GM23338 (cell line): ENCODE measurements at regions not wholly inside any gene's neighbourhood (a gene's known extent, or its start where the extent isn't known, plus 50 kb on each side); places are given as distances from the start of the nearest gene placed in this dataset.

Experiments
- ATAC-seq: fragments of 200-7000 bp; cut with Tn5 transposase; 3 replicates; pipeline ENCODE4 v1.9.1; 2020
- DNase-seq: peaks from one replicate; pipeline ENCODE4 v3.0.0-alpha.2; 2015; ENCODE audit warnings: low spot score
- H2AFZ ChIP-seq: fragments of 200-600 bp; sonication (generic); 2 replicates; pipeline ENCODE4 v1.8.0; 2016; ENCODE audit warnings: antibody characterized with exemption, mild to moderate bottlenecking, moderate library complexity
- H3F3A ChIP-seq: fragments of 200-600 bp; sonication (generic); replicated peaks from 2 replicates; pipeline ENCODE4 v1.8.0; 2017; ENCODE audit warnings: antibody characterized with exemption, mixed run types, low read depth
- H3K27ac ChIP-seq: fragments of 200-600 bp; sonication (generic); 2 replicates; pipeline ENCODE4 v1.6.1; 2016; ENCODE audit warnings: low read depth
- H3K27me3 ChIP-seq: fragments of 200-600 bp; sonication (generic); 2 replicates; pipeline ENCODE4 v1.8.0; 2016; ENCODE audit warnings: mild to moderate bottlenecking, mixed run types, moderate library complexity; ENCODE audit not compliant: insufficient read depth
- H3K36me3 ChIP-seq: fragments of 200-600 bp; sonication (generic); 2 replicates; pipeline ENCODE4 v1.8.0; 2016; ENCODE audit warnings: mild to moderate bottlenecking; ENCODE audit not compliant: insufficient read depth
- H3K4me1 ChIP-seq: fragments of 200-600 bp; sonication (generic); 2 replicates; pipeline ENCODE4 v1.8.0; 2016; ENCODE audit warnings: mild to moderate bottlenecking, moderate library complexity; ENCODE audit not compliant: insufficient read depth
- H3K4me2 ChIP-seq: fragments of 200-600 bp; sonication (generic); 2 replicates; pipeline ENCODE4 v1.7.1; 2017; ENCODE audit warnings: mixed run types
- H3K4me3 ChIP-seq: fragments of 200-600 bp; sonication (generic); 2 replicates; pipeline ENCODE4 v1.6.1; 2016; ENCODE audit warnings: mixed run types
- H3K79me2 ChIP-seq: fragments of 200-600 bp; sonication (generic); replicated peaks from 2 replicates; pipeline ENCODE4 v1.8.0; 2017; ENCODE audit warnings: mild to moderate bottlenecking; ENCODE audit not compliant: insufficient read depth
- H3K9me2 ChIP-seq: fragments of 200-600 bp; sonication (generic); 2 replicates; pipeline ENCODE4 v1.8.0; 2017; ENCODE audit not compliant: insufficient read depth
- H4K20me1 ChIP-seq: fragments of 200-600 bp; sonication (generic); replicated peaks from 2 replicates; pipeline ENCODE4 v1.8.0; 2017; ENCODE audit warnings: mild to moderate bottlenecking; ENCODE audit not compliant: insufficient read depth
- H3K27ac Mint-ChIP-seq: 2 replicates; pipeline ENCODE4 v1.8.0; 2020; ENCODE audit warnings: inconsistent platforms, mild to moderate bottlenecking, moderate library complexity, mixed read lengths
- H3K27me3 Mint-ChIP-seq: 3 replicates; pipeline ENCODE4 v1.8.0; 2022; ENCODE audit warnings: low read depth, mild to moderate bottlenecking, moderate library complexity, mixed read lengths, inconsistent platforms; ENCODE audit not compliant: insufficient read depth, poor library complexity
- H3K36me3 Mint-ChIP-seq: 3 replicates; pipeline ENCODE4 v1.8.0; 2021; ENCODE audit warnings: low read depth, mild to moderate bottlenecking, inconsistent platforms, moderate library complexity, mixed read lengths
- H3K4me1 Mint-ChIP-seq: 3 replicates; pipeline ENCODE4 v1.8.0; 2020; ENCODE audit warnings: mild to moderate bottlenecking, inconsistent platforms, mixed read lengths
- H3K4me3 Mint-ChIP-seq: 3 replicates; pipeline ENCODE4 v1.8.0; 2021; ENCODE audit warnings: moderate library complexity, mild to moderate bottlenecking, inconsistent platforms, mixed read lengths
- H3K9me3 Mint-ChIP-seq: 3 replicates; pipeline ENCODE4 v1.8.0; 2020; ENCODE audit warnings: moderate library complexity, mild to moderate bottlenecking, inconsistent platforms, mixed read lengths
- CREB1 ChIP-seq: fragments of 250-450 bp; sonication (Bioruptor Pico); IDR thresholded peaks from 2 replicates; pipeline ENCODE4 v1.5.0; 2020; ENCODE audit warnings: low read depth, mild to moderate bottlenecking, moderate library complexity
- EZH2 ChIP-seq: fragments of 200-600 bp; sonication (generic); IDR thresholded peaks from one replicate; pipeline ENCODE4 v1.8.0; 2017; ENCODE audit warnings: antibody characterized with exemption, mild to moderate bottlenecking, low read depth; ENCODE audit not compliant: unreplicated experiment
- EZH2phosphoT487 ChIP-seq: fragments of 200-600 bp; sonication (generic); IDR thresholded peaks from one replicate; pipeline ENCODE4 v1.8.1; 2018; ENCODE audit warnings: antibody characterized with exemption; ENCODE audit not compliant: unreplicated experiment
- JUNB ChIP-seq: IDR thresholded peaks from one replicate; pipeline ENCODE4 v1.6.1; 2016; ENCODE audit warnings: antibody characterized with exemption; ENCODE audit not compliant: unreplicated experiment
- NANOG ChIP-seq: IDR thresholded peaks from 2 replicates; pipeline ENCODE4 v1.6.1; 2016; ENCODE audit warnings: antibody characterized with exemption, borderline replicate concordance
- POLR2AphosphoS5 ChIP-seq: IDR thresholded peaks from 2 replicates; pipeline ENCODE4 v1.6.1; 2016; ENCODE audit warnings: antibody characterized with exemption, low read depth
- ZNF331 ChIP-seq: fragments of 250-450 bp; sonication (Bioruptor Pico); IDR thresholded peaks from 2 replicates; pipeline ENCODE4 v1.5.0; 2020; ENCODE audit warnings: low read depth, mild to moderate bottlenecking, moderate library complexity
- TF ChIP-seq, protein P1 (sequence below): fragments of 250-450 bp; sonication (Bioruptor Pico); IDR thresholded peaks from 2 replicates; pipeline ENCODE4 v1.5.0; 2020; ENCODE audit warnings: mild to moderate bottlenecking, moderate library complexity
- TF ChIP-seq, protein P2 (sequence below): IDR thresholded peaks from 2 replicates; pipeline ENCODE4 v1.6.1; 2016; ENCODE audit warnings: antibody characterized with exemption
- TF ChIP-seq, protein P3 (sequence below), 2 experiments: fragments of 200-600 bp in 1 of 2; sonication (generic) in 1 of 2; conservative IDR thresholded peaks; 2 replicates each; pipeline versions ENCODE4 v1.5.1 to v1.6.1; 2016 to 2017; ENCODE audit warnings: antibody characterized with exemption in 2 of 2, low read depth in 2 of 2, mild to moderate bottlenecking in 2 of 2, moderate library complexity in 1 of 2

DNA sequence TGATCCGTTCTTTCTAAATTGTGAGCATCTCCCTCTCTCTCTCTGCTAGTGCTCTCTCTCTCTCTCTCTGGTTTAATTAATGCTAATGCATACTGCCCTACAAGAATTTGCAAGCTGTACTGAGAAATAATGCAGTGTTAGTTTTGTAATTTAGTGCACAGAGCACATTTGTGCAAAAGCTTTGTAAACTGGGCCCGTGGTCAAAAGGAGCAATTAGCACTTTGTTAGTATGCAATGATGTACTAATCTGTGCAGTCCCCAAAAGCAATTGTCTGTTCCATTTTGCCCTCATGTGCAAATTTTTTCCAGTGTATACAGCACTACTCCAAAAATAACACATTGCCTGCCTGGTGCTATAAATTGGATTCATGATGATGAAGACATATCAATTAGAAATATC lies 184.6 kb upstream of the CMC1 start:
- Histone ChIP-seq H3K79me2 (peaks cover 56% of the 10 kb centered on the region), H3K27ac (no peak overlapping the region), H2AFZ (no peak overlapping the region), H4K20me1 (no peaks in the 10 kb centered on the region), H3K36me3 (no peaks in the 10 kb centered on the region), H3K4me1 (peaks cover 21% of the 10 kb centered on the region), H3K27me3 (no peaks in the 10 kb centered on the region), H3K4me3 (no peak overlapping the region), H3K4me2 (peak overlapping the region; percentile 78), H3F3A (no peaks in the 10 kb centered on the region), H3K9me2 (0 out of 2 replicates have a peak, but pooled peaks cover 4% of the 10 kb centered on the region)
- H3K4me1 Mint-ChIP-seq = peaks cover 26% of the 10 kb centered on the region
- H3K36me3 Mint-ChIP-seq = peaks cover 6% of the 10 kb centered on the region; the same call in 2 of the 3 replicates
- peaks cover 3% of the 10 kb centered on the region for H3K27me3 Mint-ChIP-seq
- no peak overlapping the region for H3K4me3 Mint-ChIP-seq
- H3K27ac Mint-ChIP-seq = no peak overlapping the region
- H3K9me3 Mint-ChIP-seq = peaks cover 7% of the 10 kb centered on the region; the same call in 2 of the 3 replicates
- TF ChIP-seq ZNF331 (CRISPR knock-in tag) (no peak), JUNB (no peak), NANOG (no peak), EZH2 (no peak), CREB1 (CRISPR knock-in tag) (no peak), POLR2AphosphoS5 (no peak), EZH2phosphoT487 (no peak)
- TF ChIP-seq, protein P1, sequence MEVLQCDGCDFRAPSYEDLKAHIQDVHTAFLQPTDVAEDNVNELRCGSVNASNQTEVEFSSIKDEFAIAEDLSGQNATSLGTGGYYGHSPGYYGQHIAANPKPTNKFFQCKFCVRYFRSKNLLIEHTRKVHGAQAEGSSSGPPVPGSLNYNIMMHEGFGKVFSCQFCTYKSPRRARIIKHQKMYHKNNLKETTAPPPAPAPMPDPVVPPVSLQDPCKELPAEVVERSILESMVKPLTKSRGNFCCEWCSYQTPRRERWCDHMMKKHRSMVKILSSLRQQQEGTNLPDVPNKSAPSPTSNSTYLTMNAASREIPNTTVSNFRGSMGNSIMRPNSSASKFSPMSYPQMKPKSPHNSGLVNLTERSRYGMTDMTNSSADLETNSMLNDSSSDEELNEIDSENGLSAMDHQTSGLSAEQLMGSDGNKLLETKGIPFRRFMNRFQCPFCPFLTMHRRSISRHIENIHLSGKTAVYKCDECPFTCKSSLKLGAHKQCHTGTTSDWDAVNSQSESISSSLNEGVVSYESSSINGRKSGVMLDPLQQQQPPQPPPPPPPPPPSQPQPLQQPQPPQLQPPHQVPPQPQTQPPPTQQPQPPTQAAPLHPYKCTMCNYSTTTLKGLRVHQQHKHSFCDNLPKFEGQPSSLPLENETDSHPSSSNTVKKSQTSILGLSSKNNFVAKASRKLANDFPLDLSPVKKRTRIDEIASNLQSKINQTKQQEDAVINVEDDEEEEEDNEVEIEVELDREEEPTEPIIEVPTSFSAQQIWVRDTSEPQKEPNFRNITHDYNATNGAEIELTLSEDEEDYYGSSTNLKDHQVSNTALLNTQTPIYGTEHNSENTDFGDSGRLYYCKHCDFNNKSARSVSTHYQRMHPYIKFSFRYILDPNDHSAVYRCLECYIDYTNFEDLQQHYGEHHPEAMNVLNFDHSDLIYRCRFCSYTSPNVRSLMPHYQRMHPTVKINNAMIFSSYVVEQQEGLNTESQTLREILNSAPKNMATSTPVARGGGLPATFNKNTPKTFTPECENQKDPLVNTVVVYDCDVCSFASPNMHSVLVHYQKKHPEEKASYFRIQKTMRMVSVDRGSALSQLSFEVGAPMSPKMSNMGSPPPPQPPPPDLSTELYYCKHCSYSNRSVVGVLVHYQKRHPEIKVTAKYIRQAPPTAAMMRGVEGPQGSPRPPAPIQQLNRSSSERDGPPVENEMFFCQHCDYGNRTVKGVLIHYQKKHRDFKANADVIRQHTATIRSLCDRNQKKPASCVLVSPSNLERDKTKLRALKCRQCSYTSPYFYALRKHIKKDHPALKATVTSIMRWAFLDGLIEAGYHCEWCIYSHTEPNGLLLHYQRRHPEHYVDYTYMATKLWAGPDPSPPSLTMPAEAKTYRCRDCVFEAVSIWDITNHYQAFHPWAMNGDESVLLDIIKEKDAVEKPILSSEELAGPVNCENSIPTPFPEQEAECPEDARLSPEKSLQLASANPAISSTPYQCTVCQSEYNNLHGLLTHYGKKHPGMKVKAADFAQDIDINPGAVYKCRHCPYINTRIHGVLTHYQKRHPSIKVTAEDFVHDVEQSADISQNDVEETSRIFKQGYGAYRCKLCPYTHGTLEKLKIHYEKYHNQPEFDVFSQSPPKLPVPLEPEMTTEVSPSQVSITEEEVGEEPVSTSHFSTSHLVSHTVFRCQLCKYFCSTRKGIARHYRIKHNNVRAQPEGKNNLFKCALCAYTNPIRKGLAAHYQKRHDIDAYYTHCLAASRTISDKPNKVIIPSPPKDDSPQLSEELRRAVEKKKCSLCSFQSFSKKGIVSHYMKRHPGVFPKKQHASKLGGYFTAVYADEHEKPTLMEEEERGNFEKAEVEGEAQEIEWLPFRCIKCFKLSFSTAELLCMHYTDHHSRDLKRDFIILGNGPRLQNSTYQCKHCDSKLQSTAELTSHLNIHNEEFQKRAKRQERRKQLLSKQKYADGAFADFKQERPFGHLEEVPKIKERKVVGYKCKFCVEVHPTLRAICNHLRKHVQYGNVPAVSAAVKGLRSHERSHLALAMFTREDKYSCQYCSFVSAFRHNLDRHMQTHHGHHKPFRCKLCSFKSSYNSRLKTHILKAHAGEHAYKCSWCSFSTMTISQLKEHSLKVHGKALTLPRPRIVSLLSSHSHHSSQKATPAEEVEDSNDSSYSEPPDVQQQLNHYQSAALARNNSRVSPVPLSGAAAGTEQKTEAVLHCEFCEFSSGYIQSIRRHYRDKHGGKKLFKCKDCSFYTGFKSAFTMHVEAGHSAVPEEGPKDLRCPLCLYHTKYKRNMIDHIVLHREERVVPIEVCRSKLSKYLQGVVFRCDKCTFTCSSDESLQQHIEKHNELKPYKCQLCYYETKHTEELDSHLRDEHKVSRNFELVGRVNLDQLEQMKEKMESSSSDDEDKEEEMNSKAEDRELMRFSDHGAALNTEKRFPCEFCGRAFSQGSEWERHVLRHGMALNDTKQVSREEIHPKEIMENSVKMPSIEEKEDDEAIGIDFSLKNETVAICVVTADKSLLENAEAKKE (CRISPR knock-in tag) = no peak
- TF ChIP-seq, protein P2, sequence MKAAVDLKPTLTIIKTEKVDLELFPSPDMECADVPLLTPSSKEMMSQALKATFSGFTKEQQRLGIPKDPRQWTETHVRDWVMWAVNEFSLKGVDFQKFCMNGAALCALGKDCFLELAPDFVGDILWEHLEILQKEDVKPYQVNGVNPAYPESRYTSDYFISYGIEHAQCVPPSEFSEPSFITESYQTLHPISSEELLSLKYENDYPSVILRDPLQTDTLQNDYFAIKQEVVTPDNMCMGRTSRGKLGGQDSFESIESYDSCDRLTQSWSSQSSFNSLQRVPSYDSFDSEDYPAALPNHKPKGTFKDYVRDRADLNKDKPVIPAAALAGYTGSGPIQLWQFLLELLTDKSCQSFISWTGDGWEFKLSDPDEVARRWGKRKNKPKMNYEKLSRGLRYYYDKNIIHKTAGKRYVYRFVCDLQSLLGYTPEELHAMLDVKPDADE = no peak
- TF ChIP-seq, protein P3, sequence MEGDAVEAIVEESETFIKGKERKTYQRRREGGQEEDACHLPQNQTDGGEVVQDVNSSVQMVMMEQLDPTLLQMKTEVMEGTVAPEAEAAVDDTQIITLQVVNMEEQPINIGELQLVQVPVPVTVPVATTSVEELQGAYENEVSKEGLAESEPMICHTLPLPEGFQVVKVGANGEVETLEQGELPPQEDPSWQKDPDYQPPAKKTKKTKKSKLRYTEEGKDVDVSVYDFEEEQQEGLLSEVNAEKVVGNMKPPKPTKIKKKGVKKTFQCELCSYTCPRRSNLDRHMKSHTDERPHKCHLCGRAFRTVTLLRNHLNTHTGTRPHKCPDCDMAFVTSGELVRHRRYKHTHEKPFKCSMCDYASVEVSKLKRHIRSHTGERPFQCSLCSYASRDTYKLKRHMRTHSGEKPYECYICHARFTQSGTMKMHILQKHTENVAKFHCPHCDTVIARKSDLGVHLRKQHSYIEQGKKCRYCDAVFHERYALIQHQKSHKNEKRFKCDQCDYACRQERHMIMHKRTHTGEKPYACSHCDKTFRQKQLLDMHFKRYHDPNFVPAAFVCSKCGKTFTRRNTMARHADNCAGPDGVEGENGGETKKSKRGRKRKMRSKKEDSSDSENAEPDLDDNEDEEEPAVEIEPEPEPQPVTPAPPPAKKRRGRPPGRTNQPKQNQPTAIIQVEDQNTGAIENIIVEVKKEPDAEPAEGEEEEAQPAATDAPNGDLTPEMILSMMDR (conservative IDR thresholded peaks at IDR 0.05; ENCODE audit: low read depth in 2 of 2) = no peak
- DNase-seq (no peak), ATAC-seq (no peak)
